GM12873 (cell line): ENCODE measurements at regions not wholly inside any gene's neighbourhood (a gene's known extent, or its start where the extent isn't known, plus 50 kb on each side); places are given as distances from the start of the nearest gene placed in this dataset.

ENCODE experiments used
- TF ChIP-seq, protein P1 (sequence below): IDR thresholded peaks from 2 replicates; pipeline ENCODE4 v1.5.1; 2012; ENCODE audit warnings: low read depth, mild to moderate bottlenecking, moderate library complexity, low read length, control low read depth; ENCODE audit not compliant: insufficient read depth; ENCODE audit errors: missing control alignments

DNA sequence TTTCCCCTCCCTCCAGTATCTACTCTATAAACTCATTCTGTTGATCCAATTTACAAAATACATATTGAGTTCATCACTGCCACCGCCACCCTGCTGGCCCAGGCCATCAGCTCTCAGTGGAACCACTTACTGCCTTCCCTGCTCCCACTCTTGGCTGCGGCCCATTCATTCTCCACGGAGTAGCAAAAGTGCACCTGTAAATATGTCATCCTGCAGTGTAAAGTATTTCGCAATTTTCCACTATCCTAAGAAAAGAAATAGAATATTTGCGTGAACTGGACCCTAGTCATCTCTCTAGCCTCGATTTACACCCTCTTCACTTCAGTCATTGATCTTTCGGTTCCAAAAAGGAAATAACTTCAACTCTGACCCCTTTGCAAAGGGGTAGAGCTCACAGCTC is 258.3 kb upstream of the TFAP2D start:
- TF ChIP-seq, protein P1, sequence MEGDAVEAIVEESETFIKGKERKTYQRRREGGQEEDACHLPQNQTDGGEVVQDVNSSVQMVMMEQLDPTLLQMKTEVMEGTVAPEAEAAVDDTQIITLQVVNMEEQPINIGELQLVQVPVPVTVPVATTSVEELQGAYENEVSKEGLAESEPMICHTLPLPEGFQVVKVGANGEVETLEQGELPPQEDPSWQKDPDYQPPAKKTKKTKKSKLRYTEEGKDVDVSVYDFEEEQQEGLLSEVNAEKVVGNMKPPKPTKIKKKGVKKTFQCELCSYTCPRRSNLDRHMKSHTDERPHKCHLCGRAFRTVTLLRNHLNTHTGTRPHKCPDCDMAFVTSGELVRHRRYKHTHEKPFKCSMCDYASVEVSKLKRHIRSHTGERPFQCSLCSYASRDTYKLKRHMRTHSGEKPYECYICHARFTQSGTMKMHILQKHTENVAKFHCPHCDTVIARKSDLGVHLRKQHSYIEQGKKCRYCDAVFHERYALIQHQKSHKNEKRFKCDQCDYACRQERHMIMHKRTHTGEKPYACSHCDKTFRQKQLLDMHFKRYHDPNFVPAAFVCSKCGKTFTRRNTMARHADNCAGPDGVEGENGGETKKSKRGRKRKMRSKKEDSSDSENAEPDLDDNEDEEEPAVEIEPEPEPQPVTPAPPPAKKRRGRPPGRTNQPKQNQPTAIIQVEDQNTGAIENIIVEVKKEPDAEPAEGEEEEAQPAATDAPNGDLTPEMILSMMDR: no peak

DNA sequence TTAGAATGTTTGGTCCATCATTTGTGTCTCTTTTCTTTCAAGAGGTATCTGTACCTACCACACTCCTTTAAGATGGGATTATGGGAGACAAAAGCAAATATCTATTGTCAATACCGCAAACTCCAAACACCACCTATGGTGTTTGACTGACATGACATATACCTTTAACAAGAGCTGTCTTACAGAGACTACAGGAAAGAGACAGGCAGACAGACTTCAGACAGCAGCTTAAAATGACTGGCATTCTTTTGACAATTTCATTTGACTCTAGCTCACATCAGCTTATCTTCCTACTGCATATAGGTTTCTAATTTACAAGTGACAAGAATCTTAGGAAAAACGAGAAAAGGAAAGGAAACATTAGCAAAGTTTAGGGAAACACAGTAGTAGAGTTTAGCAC is 256.0 kb upstream of the TFAP2D start:
- TF ChIP-seq, protein P1: no peak

DNA sequence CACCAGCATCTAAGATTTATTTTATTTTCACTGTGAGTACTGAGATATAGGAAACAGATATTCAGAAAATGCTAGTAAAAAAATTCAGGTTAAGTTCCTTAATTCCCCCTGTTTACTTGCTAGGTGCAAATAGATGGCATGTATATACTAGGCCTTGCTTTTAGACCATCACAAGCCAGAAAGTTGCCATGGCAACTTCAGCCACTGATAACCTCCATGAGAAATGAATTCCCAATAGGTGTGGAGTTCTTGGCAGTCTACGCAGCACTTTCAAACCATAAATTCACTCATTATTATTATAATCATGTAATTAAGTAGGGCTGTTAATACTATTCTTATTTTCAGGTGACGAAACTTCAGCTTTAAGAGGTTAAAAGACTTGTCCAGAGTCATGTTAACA is 251.6 kb upstream of the TFAP2D start:
- TF ChIP-seq, protein P1: no peak

DNA sequence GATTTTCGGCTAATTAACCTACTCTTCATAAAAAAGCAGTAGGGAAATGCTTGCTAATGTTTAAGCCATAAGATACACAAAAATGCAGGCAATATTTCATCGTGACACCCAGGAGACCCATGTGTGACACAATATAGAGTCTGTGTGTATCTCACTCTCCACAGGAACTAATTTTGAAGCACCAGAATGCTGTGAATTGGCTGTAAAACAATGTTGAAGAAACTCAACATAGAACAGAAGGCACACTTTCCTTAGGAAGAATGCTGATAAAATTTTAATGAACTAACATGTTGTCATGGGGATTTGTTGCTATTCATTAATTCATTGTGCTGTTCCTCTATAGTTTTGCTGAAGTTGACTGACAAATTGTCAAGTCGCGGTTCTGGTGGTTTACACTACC is 249.4 kb upstream of the TFAP2D start:
- TF ChIP-seq, protein P1: no peak

DNA sequence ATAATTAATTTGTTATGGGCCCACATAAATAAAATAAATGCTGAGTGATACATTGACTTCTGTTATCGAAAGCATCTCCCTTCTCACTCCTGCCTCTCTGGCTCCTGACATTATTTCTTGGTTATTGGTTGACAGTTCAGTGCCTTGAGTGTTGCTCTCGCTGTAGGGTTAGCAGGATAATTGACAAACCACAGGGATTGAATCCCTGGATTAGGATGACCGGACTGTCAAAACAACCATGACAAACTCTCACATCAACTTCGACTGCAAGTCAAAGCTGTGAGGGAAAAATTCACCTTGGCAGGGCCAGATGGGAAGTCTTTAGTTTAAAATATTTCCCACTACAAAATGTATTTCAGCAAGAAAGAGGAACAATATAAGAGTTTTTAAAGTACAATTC is 245.4 kb upstream of the TFAP2D start:
- TF ChIP-seq, protein P1: no peak

DNA sequence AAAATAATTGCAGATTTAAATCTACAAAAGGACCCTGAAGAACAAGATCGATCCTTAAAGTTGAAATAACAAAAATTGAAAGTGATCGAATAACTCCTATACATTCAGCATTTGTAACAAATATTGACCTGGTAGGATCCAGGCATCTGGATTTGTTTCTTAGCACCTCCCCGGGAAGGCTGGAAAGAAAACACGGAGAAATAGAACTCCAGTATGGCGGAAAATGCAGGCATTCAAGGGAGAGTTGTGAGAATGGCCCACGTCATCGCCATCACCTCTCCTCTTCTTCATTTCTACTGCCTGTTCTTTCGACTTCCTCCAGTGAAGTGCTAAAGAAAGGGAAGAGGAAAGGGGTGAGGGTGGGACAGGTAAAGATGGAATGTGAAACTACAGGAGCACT is 242.3 kb upstream of the TFAP2D start:
- TF ChIP-seq, protein P1: no peak

DNA sequence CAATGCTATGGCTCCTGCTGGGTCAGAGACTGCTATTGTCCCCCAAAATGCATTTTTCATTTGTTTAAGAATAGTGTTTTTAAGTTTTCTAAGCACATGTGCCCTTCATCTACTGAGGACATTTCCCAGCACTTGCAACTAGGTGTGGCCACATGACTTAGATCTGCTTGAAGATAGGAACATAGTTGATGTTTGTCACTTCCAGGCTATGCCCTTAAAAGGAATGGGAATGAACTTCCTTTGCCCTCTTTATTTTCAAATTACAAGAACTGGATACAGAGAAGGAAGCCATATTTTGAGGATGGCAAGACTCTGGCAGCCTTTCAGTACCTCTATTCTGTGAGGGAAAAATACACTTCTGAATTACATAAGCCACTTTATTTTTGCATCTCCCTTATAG is 203.0 kb upstream of the TFAP2D start:
- TF ChIP-seq, protein P1: no peak
